ENCODE measurements at regions not wholly inside any gene's neighbourhood (a gene's known extent, or its start where the extent isn't known, plus 50 kb on each side); places are given as distances from the start of the nearest gene placed in this dataset.
"Not testable (repeated sequence)": the region's sequence is repeated elsewhere in the genome, so short reads cannot be mapped to it uniquely, and the experiment has no call there.

DNA sequence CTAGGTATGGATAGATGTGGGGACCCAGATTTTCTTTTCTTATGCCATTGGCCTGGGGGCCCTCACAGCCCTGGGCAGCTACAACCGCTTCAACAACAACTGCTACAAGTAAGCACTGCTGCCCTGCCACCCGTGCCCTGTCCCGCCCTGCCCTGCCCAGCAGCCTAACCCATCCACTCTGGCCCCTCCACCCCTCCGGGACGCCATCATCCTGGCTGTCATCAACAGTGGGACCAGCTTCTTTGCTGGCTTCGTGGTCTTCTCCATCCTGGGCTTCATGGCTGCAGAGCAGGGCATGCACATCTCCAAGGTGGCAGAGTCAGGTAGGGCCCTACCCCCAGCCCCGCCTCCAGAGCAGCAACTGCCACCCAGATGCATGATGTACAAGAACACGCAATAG, 521.3 kb downstream of the TP53TG3F start:
- DNase-seq (ENCODE audit: low spot score in 2 of 2); H3K4me3 ChIP-seq (ENCODE audit: low read depth, poor library complexity, severe bottlenecking); intact Hi-C loops (cut with DNase I; ENCODE audit: low total_unique reads): not testable (repeated sequence)
- WGBS, 2 donors = no CpG with 5 or more reads among the region's 8 CpGs

DNA sequence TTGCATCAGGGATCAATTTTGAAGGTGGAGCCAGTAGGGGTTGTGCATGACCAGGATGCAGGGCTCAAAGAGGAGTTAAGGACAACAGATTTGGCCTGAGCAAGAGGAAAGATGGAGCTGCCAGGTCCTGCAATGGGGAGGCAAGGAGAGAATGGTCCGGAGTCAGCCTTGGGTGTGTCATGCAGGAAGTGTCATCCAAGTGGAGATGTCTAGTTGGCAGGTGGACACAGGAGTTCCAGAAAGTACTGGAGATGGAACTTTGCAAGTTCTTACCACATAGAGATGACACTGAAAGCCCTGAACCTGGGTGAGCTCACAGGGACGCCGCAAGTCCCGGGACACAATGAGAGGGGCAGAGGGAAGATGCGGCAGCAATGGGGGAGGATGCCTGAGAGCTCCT, 525.0 kb downstream of the TP53TG3F start:
- intact Hi-C loops (cut with DNase I; ENCODE audit: low total_unique reads); DNase-seq (ENCODE audit: low spot score in 2 of 2); H3K4me3 ChIP-seq (ENCODE audit: low read depth, poor library complexity, severe bottlenecking): not testable (repeated sequence)
- no CpG with 5 or more reads among the region's 5 CpGs for WGBS, 2 donors

DNA sequence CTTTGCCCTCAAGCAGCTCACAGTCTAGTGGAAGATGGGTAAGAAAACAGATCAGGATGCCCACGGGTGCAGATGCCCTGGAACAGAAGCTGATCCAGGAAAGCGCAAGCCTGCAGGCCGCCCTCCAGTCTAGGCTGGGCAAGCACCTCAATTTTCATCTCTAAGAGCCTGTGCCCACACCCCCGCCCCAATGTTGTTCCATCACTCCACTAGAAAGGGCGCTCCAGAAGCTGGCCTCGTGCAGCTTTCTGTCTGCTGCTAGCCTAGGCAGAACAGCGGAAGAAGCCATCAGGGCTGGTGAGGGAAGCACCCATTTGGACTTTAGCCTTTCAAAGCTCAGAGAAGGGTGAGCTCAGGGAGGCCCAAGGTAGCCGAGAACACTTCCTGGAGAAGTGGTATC, 527.1 kb downstream of the TP53TG3F start:
- DNase-seq (ENCODE audit: low spot score in 2 of 2); H3K4me3 ChIP-seq (ENCODE audit: low read depth, poor library complexity, severe bottlenecking); intact Hi-C loops (cut with DNase I; ENCODE audit: low total_unique reads): not testable (repeated sequence)
- 70 to 100% methylated on average over 2 of the region's 8 CpGs for WGBS, 2 donors

DNA sequence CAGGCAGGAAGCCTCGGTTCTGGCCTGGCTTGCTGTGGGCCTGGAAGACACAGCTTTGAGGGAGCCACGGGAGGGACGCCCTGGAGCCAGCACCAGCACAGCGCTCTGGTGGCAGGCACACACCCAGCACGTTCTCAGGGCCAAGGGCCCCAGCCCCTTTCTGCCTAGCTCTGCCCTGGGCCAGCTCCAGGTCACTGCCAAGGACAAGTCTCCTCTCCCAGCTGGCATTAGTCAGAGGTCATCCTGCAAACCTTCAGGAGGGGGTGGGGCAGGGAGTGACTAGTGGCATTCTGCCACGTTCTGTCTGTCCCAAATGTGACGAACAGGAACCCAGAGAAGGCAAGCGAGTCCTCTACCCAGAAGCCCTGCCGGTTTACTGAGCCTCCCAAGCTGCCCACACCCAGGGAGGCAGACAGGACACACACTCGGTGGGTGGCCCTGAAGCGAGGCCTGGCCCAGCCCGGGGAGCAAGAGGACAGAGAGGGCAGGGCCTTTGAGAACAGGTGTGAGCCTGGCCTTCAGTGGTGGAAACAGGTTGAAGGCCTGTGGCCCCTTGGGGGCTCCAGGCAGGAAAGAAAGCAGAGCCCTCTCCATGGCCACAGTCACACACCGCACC, 528.0 kb downstream of the TP53TG3F start:
- DNase-seq (ENCODE audit: low spot score in 2 of 2) = peak in 1 of 2 donors; percentile 48
- intact Hi-C loops (cut with DNase I; ENCODE audit: low total_unique reads); H3K4me3 ChIP-seq (ENCODE audit: low read depth, poor library complexity, severe bottlenecking): not testable (repeated sequence)
- no CpG with 5 or more reads among the region's 13 CpGs for WGBS, 2 donors

DNA sequence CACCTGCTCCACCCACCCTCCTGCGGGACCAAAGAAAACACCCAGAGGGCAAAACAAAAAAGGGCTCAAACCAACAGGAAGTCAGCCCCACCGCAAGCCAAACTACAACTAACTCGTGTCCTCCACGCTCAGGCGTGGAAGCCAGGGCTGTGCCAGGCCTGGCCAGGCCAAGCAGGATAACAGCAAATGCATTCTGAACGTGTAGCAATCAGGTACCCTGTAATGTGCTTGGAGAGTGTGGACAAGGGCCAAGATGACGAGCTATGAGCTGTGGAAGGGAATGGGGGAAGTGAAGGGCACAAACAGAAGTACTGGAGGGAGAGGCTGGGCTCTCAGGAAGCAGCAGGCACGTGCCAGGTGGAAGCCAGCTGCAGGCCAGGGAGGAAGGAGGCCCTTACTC, 528.6 kb downstream of the TP53TG3F start:
- DNase-seq (ENCODE audit: low spot score in 2 of 2); H3K4me3 ChIP-seq (ENCODE audit: low read depth, poor library complexity, severe bottlenecking); intact Hi-C loops (cut with DNase I; ENCODE audit: low total_unique reads): not testable (repeated sequence)
- WGBS, 2 donors = no CpG with 5 or more reads among the region's 8 CpGs

DNA sequence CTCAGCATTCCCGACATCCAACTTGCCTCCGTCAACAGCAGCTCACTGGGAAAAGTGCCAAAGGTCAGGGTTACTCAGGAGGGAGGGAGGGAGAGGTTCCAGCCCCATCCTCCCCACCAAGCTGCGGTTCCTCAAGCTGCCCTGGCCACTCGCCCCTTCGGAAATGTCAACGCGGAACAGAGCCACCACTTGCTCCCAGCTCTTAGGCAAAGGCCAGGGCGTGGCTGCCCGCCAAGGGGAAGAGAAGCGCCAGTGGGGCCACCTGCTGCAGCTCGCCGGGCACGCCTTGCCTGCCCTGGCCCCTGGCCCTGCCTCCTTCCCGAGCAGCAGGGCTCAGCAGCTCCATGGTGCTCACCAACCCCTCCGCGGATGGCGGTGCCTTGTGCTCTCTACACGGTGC, 531.1 kb downstream of the TP53TG3F start:
- H3K4me3 ChIP-seq (ENCODE audit: low read depth, poor library complexity, severe bottlenecking); DNase-seq (ENCODE audit: low spot score in 2 of 2); intact Hi-C loops (cut with DNase I; ENCODE audit: low total_unique reads): not testable (repeated sequence)
- no CpG with 5 or more reads among the region's 18 CpGs for WGBS, 2 donors

DNA sequence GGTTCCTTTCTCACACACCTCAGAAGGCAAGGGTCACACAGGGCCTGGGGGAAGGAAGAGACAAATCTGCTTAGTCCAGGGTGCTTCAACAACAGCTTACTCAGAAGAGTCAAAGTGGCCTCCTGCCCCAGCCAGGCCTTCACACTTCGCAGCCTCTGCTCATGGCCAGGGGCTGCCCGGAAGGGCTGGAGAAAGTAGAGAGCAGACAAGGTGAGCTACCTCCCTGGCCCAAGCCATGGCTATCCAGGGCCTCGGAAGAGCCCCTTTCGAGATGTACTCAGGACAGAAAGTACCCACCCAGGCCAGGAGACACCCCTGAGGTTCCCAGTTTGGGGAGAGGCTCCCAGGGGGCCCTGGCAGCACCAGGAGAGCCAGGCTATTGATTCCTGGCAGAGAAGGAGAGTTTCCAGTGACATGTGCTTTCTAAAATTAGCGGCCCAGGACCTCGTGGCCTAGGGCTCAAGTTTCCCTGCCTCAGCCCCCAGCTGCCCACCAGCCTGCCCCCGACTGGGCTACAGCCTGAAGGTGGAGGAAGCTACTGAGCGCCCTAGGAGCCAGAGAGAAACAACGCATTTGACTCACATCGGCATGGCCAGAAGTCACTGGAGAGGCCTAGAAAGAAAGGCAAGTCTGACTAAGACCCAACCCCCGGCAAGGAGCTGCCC, 533.2 kb downstream of the TP53TG3F start:
- DNase-seq (ENCODE audit: low spot score in 2 of 2) = peak in 1 of 2 donors; percentile 71
- 80 to 83% methylated on average over 10 of the region's 11 CpGs for WGBS, 2 donors

DNA sequence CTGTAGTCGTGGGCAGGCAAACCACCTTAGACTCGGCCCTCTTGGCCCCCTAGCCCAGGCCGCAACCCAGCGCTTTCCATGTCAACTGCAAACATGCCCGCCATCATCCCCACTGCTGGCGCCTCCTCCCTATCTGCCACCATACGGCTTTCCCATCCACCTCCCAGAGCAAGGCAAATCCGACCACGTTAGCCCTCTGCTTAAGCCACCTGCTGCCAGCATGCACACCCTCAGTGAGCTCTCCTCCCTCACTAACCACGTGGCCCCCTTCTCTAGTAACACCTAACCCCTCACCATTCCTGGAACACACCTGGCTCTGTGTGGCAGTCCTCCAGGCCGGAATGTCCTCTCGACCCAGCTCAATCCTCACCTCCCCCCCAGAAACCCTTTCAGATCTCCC, 534.8 kb downstream of the TP53TG3F start:
- DNase-seq (ENCODE audit: low spot score in 2 of 2) = peak in 1 of 2 donors; percentile 53
- 83 to 84% methylated on average over 8 to 9 of the region's 12 CpGs for WGBS, 2 donors
- intact Hi-C loops (cut with DNase I; ENCODE audit: low total_unique reads); H3K4me3 ChIP-seq (ENCODE audit: low read depth, poor library complexity, severe bottlenecking): not testable (repeated sequence)

More for the DNA sequence above, 533.2 kb downstream of the TP53TG3F start:
- intact Hi-C loops (cut with DNase I; ENCODE audit: low total_unique reads); H3K4me3 ChIP-seq (ENCODE audit: low read depth, poor library complexity, severe bottlenecking): not testable (repeated sequence)

DNA sequence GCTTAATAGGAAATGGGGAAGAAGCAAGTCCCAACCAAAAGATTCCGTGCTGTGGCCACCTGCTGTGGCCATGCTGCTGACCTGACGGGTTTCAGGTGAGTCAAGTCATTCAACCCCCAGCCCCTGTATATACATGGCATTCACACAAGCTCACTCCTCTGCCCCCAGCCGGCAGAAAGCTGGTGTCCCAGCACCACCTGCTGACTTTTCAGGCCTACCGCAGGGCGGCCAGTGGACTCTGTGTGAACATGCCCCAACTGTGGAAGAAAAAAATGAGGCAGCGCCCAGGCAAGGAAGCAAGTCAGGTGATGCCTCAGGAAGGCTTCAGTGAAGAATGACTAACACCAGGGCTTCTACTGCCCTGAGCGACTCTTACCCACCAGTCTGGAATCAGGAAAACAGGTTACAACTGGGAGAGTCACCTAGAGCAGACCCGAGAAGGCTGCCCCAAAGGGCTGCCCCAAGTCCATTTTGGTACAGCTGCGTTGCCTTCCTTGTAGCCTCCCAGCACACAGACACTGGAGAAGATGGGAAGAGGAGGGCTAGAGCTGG, 536.5 kb downstream of the TP53TG3F start:
- H3K4me3 ChIP-seq (ENCODE audit: low read depth, poor library complexity, severe bottlenecking); intact Hi-C loops (cut with DNase I; ENCODE audit: low total_unique reads): not testable (repeated sequence)
- peak in 1 of 2 donors; percentile 25 for DNase-seq (ENCODE audit: low spot score in 2 of 2)
- WGBS, 2 donors = 71 to 80% methylated on average over 7 to 8 of the region's 9 CpGs

DNA sequence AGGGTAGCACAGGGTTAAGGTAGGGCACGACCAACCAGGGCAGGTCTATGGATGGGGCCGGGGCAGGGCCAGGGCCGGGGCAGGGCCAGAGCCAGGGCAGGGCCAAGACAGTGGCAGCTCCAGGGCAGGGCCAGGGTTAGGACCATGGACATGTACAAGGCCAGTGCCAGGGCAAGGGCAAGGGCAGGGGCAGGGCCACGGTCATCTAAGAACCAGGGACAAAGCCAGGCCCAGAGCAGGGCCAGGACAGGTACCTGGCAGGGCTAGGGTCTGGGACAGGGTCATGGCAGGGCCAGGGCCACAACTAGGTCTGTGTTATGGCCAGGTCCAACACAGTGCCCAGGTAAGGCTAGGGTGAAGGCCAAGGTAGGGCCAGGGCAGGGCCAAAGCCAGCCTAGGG, 541.8 kb downstream of the TP53TG3F start:
- 60 to 85% methylated on average over 1 to 3 of the region's 4 CpGs for WGBS, 2 donors
- intact Hi-C loops (cut with DNase I; ENCODE audit: low total_unique reads); H3K4me3 ChIP-seq (ENCODE audit: low read depth, poor library complexity, severe bottlenecking): not testable (repeated sequence)
- peak in 1 of 2 donors; percentile 66 for DNase-seq (ENCODE audit: low spot score in 2 of 2)

DNA sequence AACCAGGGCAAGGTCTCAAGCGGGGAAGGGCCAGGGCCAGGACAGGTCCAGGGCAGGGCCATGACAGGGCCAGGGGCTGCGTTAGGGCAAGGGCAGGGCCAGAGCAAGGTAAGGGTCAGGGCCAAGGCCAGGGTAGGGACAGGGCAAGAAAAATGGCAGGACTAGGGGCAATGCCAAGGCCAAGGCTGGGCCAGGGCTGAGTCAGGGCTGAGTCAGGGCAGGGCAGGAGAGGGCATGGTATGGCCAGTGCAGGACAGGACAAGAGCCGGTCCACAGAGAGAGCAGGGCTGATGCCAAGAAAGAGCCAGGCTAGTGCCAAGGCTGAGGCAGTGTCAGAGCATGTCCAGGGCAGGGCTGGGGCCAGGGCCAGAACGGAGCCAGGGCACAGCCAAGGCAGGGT, 542.5 kb downstream of the TP53TG3F start:
- DNase-seq (ENCODE audit: low spot score in 2 of 2) = peak in 1 of 2 donors; percentile 36
- 81 to 100% methylated on average over 1 to 2 of the region's 4 CpGs for WGBS, 2 donors
- intact Hi-C loops (cut with DNase I; ENCODE audit: low total_unique reads); H3K4me3 ChIP-seq (ENCODE audit: low read depth, poor library complexity, severe bottlenecking): not testable (repeated sequence)

DNA sequence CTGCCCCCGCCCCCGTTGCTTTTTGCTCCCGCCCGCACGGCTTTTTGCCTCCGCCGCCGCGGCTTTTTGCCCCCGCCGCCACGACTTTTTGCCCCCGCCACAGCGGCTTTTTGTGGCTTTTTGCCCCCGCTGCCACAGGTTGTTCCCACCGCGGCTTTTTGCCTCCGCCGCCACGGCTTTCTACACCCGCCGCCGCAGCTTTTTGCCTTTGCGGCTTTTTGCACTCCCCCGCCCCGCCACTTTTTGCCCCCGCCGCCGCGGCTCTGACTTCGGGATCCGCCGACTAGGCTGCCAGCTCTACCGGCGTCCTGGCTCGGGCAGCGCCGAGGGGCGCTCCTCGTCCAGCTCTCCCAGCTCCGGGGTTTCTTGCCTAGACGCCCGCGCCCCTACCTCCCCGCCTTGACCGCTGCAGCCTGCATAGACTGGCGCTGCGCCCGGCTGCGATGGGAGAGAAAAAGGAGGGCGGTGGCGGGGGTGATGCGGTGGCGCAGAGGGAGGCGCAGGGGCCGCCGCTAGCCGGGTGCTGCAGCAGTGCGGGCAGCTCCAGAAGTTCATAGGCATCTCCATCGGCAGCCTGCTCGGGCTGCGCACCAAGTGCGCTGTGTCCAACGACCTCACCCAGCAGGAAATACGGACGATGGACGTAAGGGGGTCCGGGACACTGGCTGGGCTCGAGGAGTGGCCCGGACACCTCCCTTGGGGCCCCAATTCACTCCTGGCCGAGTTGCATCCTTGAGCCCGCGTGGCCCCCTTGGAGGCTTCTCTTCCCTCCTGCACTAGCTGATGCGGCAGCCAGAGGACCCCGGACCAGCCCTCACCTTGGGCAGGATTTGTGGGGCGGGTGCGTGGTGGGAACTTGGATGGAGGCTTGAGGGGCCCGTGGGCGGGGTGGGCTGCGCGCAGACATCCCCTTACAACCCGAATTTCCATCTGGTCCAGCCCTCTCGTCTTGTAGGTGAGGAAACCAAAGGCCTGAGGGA, 555.7 kb downstream of the TP53TG3F start:
- WGBS, 2 donors = 50 to 65% methylated on average over 81 to 82 of the region's 83 CpGs
- H3K4me3 ChIP-seq (ENCODE audit: low read depth, poor library complexity, severe bottlenecking); intact Hi-C loops (cut with DNase I; ENCODE audit: low total_unique reads): not testable (repeated sequence)
- peak in 1 of 2 donors; percentile 66 for DNase-seq (ENCODE audit: low spot score in 2 of 2)

DNA sequence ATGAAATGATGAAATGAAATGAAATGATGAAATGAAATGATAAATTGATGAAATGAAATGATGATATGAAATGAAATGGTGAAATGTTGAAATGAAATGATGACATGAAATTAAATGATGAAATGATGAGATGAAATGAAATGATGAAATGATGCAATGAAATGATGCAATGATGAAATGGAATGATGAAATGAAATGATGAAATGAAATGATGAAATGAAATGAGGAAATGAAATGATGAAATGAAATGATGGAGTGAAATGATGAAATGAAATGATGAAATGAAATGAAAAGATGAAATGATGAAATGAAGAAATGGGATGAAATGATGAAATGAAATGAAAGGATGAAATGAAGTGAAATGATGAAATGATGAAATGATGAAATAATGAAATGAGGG, 558.9 kb downstream of the TP53TG3F start:
- DNase-seq (ENCODE audit: low spot score in 2 of 2); H3K4me3 ChIP-seq (ENCODE audit: low read depth, poor library complexity, severe bottlenecking); intact Hi-C loops (cut with DNase I; ENCODE audit: low total_unique reads): not testable (repeated sequence)
